AG09319 (cell line): ENCODE measurements at regions not wholly inside any gene's neighbourhood (a gene's known extent, or its start where the extent isn't known, plus 50 kb on each side); places are given as distances from the start of the nearest gene placed in this dataset.

Experiments used
- DNase-seq: peaks from one replicate; pipeline ENCODE4 v3.0.0-alpha.2; 2010; ENCODE audit warnings: low read depth; ENCODE audit errors: extremely low read depth
- CTCF ChIP-seq: IDR thresholded peaks from 2 replicates; pipeline ENCODE4 v1.5.1; 2011; ENCODE audit warnings: low read depth, mild to moderate bottlenecking, inconsistent platforms, low read length, moderate library complexity

DNA sequence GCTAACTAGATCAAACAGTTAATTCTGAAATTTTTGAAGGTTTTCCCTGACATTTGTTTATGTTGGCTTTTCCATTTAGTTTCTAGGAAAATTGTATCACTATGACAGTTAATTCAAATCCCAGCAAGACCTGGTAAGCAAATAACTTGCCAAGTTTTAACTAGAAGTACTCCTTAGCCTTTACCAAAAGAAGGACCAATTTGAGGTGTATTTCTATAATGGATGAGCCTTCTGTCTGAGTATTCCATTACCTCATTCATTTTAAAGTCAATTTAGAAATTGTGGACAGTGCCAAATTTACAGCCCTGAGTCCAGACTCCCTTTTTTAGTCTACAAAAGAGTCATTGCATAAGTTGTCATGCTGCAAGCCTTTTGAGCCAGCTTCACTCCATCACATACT, 687.6 kb downstream of the CETN3 start:
- TF ChIP-seq CTCF = no peak
- no peak for DNase-seq

DNA sequence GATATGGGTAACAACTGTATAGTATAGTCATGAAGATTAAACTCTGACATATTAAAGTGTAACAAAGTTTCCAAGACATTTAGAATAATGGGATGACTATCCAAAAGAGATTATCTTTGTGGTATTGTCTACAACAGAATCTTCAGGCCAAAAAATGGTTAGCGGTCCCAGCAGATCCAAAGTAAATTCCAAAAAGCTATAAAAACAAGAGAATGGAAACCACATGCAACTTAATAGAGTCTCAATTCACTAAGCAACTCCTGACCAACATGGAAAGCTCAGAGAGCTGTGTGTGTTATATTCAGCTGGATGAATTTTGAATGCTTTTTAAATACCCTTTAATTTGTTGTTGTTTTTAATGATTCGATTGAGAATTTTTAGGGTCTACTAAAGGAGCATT, 688.2 kb downstream of the CETN3 start:
- TF ChIP-seq CTCF = no peak
- no peak for DNase-seq

DNA sequence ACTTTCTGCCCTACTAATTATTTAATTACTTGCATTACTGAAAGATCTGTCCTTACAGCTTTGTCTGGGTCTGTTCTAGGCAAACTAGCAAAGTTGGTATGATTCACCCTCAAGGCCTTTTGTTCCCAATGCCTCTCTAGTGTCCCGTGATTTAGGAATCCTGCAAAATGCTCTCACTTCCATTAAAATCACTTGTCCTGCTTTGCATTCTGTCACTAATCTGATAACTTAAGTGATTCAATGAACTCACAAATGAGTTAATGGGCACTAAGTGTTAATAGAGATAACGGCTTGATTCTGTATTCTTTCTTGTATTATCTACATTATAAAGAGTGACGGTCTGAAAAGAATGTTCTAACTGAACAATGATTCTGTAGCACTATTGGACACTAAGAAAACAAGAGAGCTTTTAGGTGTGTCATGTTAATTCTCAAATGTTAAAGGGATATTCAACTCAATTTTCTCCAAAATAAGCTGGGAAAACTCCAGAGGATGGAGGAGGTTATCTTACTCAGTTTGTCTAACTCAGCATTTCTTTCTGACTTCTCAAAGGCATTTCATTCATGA, 697.3 kb downstream of the CETN3 start:
- TF ChIP-seq CTCF = no peak
- DNase-seq = no peak

DNA sequence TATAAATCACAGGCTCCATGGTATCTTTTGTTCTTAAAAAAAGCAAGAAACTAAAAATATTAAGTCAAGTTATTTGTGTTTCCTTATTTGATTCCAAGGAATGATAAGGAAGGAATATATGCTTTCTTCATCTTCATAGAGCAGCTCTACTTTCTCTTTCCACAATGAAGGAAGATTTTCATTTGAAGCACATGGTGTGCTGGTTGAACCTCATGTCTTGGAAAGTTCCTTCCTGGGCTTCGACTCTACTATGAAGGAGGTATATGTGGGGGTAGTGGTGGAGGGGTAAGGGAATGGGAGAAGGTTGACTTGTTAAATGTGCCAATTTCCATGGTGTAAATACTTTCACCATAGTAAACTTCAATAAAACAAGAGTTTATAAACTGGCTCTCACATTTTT, 698.0 kb downstream of the CETN3 start:
- TF ChIP-seq CTCF = no peak
- no peak for DNase-seq

GRCh38 chr5:89710006-89710405, 699.5 kb downstream of the CETN3 start:
- no peak for TF ChIP-seq CTCF
- DNase-seq = no peak

GRCh38 chr5:89707891-89708290, 701.7 kb downstream of the CETN3 start:
- no peak for DNase-seq
- TF ChIP-seq CTCF = no peak

DNA sequence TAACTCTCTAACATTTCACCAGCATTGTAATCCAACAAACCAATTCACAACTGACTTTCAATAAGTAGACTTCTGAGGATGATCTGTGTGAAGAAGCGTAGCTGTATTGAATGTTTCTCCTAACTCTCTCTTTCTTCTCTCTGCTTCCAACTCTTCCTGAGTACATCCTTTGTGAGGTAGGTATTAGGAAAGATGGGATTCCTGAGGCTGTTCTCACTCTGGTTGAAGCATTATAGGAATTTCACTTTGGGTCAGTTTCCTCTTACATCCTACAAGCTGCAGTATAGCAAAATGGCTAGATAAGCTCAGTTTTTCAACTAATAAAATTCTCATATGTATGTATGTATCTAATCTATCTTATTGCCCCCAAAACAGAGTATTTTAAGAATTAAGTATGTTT, 702.8 kb downstream of the CETN3 start:
- no peak for DNase-seq
- TF ChIP-seq CTCF = no peak
